IPS-15b (cell line): ENCODE measurements at regions not wholly inside any gene's neighbourhood (a gene's known extent, or its start where the extent isn't known, plus 50 kb on each side); places are given as distances from the start of the nearest gene placed in this dataset.
"Not testable (repeated sequence)": the region's sequence is repeated elsewhere in the genome, so short reads cannot be mapped to it uniquely, and the experiment has no call there.

Experiments
- H3K27me3 ChIP-seq: one replicate; pipeline ENCODE4 v1.6.1; 2013; ENCODE audit warnings: low read length; ENCODE audit not compliant: control insufficient read depth, insufficient read depth
- H3K36me3 ChIP-seq: one replicate; pipeline ENCODE4 v1.6.1; 2013; ENCODE audit warnings: low read length; ENCODE audit not compliant: control insufficient read depth, insufficient read depth
- H3K4me1 ChIP-seq: one replicate; pipeline ENCODE4 v1.6.1; 2013; ENCODE audit warnings: mild to moderate bottlenecking, low read length; ENCODE audit not compliant: control insufficient read depth, insufficient read depth
- H3K4me3 ChIP-seq: one replicate; pipeline ENCODE4 v1.5.1; 2013; ENCODE audit warnings: low read depth, low read length
- H3K9ac ChIP-seq: one replicate; pipeline ENCODE4 v1.6.1; 2013; ENCODE audit warnings: low read depth, mild to moderate bottlenecking, low read length
- H3K9me3 ChIP-seq: one replicate; pipeline ENCODE4 v1.6.1; 2013; ENCODE audit warnings: mild to moderate bottlenecking, low read length; ENCODE audit not compliant: control insufficient read depth, insufficient read depth

DNA sequence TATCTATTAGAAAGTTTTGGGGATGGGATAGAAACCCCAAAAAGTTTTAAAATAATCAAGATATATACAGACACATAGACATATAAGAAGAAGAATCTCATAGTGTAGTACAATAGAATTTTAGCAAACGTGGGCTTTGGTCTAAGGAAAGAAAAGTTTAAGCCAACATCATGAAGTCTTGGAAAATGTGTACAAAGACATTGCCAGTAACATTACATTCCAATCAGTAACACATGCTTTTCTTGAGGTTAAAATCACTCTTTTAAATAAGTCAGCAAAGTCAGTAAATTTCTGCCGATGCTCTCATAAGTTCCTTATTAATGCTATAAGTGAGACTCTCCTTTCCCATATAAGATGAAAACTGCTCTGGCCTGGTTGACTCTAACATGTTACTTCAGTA is 201.1 kb upstream of the LRIG3 start:
- no peaks in the 10 kb centered on the region for H3K36me3 ChIP-seq
- no peaks in the 10 kb centered on the region for H3K9me3 ChIP-seq
- H3K9ac ChIP-seq, result no peak overlapping the region
- no peaks in the 10 kb centered on the region for H3K4me1 ChIP-seq
- H3K4me3 ChIP-seq, result no peak overlapping the region
- H3K27me3 ChIP-seq, result no peaks in the 10 kb centered on the region

DNA sequence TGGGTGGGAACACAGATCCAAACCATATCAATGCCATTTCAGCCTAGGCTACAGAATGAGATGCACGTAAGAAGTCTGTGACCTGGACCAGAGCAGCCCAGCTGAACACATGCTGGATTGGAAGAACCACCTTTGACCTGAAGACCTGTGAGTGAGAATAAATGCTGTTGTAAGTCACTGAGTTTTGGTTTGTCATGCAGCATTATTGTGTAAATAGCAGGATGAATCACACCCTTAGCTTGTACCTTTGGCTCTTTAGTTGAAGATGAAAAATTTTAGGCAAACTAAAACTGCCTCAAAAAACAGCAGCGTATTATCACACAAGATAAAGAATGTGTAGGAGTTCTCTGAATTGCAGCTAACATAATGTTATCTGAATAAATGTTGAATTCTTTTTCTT is 199.4 kb upstream of the LRIG3 start:
- H3K36me3 ChIP-seq, result no peaks in the 10 kb centered on the region
- no peaks in the 10 kb centered on the region for H3K9me3 ChIP-seq
- no peak overlapping the region for H3K9ac ChIP-seq
- no peaks in the 10 kb centered on the region for H3K4me1 ChIP-seq
- no peak overlapping the region for H3K4me3 ChIP-seq
- no peaks in the 10 kb centered on the region for H3K27me3 ChIP-seq

DNA sequence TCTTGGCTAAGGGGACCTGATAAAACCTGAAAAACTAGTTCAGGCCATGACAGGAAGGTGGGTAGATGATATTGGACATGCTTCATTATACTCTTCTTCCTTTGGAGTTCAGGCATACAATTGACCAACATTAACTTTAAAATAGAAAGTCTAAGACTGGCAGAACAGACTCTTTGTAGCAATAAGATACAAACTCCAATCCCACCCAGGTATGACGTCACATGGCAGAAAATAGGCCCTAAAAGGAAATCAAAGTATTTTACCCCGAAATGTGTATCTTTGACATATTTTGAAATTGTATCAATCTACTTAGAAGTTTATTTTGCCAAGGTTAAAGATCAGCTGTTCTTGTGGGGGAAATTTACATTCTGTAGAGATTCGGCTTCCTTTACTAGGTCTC is 198.1 kb upstream of the LRIG3 start:
- Histone ChIP-seq H3K4me3 (no peak overlapping the region), H3K9me3 (no peaks in the 10 kb centered on the region), H3K27me3 (no peaks in the 10 kb centered on the region), H3K4me1 (peaks cover 2% of the 10 kb centered on the region), H3K36me3 (no peaks in the 10 kb centered on the region), H3K9ac (no peak overlapping the region)

DNA sequence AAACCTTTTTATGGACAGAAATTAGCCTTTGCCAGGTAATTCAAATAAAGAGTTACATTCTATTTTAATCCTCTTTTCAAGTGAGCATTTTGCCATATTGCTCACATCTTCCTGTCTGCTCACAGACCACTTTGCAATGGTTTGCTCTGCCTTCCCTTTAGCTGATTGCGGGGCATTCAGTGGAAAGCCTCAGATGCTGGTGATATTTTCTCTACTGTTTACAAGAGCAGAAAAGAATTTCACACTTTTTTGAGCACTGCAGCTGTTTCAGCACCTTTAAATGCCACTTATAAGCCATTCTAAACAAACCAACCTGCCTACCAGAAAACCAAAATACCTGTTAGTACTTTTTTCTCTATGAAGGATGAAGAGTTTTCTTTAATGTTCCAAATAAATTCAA is 195.7 kb upstream of the LRIG3 start:
- peaks cover 2% of the 10 kb centered on the region for H3K4me1 ChIP-seq
- H3K9ac ChIP-seq, result no peak overlapping the region
- no peaks in the 10 kb centered on the region for H3K9me3 ChIP-seq
- no peak overlapping the region for H3K4me3 ChIP-seq
- no peaks in the 10 kb centered on the region for H3K27me3 ChIP-seq
- no peaks in the 10 kb centered on the region for H3K36me3 ChIP-seq

DNA sequence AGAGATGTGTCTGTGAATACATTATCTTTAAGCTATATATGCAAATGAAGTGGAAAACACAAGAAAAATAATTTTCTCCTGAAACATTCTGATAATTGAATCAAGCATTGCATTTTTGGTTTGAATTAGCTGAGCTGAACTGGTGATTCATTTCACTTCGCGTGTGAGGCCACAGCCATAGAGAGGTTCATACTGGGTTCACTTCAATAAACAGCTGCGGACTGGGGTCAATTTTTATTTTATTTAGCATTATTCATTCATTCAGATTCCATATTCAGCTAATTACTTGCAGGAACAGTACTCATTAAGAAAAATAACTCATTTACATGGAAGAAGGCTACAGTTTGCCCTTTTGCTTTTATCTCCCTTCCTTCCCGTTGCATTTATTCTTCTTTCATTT is 195.2 kb upstream of the LRIG3 start:
- H3K4me3 ChIP-seq, result no peak overlapping the region

DNA sequence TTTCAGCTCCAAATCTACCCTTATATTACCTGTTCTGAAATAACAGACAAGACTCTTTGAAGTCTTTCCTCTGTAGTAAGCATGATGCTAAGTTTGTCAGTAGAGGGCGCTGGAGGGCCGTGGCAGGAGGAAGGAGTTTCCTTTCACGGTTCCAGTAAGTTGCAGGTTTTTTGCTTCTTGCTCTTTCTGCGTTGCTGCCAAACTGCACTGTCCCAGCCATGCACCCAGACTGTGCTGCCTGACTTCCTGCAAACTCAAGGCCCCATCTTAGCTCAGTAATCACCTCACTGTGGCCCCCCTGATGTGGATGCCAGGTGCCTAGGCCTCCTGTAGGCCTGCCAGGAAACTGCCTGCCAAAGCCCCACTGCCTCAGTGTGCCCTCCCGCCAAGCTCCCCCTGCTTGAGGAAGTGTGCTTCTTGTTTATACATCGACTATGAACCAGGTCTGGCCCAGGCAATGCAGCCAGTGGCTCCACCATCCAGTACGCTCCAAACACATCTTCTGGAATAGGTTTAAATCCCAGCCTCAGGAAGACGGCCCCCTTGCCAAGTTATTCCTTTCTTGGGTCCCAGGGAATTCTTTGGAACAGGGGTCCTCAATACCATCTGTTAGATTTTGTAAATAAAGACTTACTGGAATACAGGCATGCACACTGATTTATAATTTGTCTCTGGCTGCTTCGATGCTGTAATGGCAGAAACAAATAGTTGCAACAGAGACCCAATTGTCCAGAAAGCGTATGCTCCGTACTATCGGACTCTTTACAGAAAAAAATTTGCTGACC is 193.7 kb upstream of the LRIG3 start:
- no peaks in the 10 kb centered on the region for H3K27me3 ChIP-seq
- H3K4me1 ChIP-seq, result peaks cover 2% of the 10 kb centered on the region
- no peaks in the 10 kb centered on the region for H3K9me3 ChIP-seq
- no peaks in the 10 kb centered on the region for H3K36me3 ChIP-seq
- no peak overlapping the region for H3K9ac ChIP-seq
- no peak overlapping the region for H3K4me3 ChIP-seq

More for the DNA sequence above, 195.2 kb upstream of the LRIG3 start:
- H3K27me3 ChIP-seq, result no peaks in the 10 kb centered on the region
- no peaks in the 10 kb centered on the region for H3K9me3 ChIP-seq
- no peak overlapping the region for H3K9ac ChIP-seq
- H3K36me3 ChIP-seq, result no peaks in the 10 kb centered on the region
- H3K4me1 ChIP-seq, result peaks cover 2% of the 10 kb centered on the region

DNA sequence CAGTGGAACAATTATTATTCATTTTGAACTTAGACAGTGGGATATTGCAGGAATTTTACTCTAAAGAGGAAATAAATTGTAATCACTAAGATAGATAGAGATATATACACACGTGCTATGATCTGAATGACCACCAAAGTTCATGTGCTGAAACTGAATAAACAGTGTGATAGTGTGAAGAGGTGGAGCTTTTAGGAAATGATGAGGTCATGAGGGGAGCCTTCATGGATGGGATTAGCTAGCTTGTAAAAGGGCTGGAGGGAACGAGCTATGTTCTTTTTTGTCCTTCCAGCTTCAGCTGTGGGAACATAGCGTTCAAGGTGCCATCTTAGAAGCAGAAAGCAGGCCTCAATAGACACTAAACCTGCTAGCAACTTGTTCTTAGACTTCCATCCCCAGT is 191.5 kb upstream of the LRIG3 start:
- Histone ChIP-seq H3K9me3 (no peaks in the 10 kb centered on the region), H3K27me3 (no peaks in the 10 kb centered on the region), H3K36me3 (no peaks in the 10 kb centered on the region), H3K4me1 (peaks cover 2% of the 10 kb centered on the region), H3K9ac (no peak overlapping the region), H3K4me3 (no peak overlapping the region)

DNA sequence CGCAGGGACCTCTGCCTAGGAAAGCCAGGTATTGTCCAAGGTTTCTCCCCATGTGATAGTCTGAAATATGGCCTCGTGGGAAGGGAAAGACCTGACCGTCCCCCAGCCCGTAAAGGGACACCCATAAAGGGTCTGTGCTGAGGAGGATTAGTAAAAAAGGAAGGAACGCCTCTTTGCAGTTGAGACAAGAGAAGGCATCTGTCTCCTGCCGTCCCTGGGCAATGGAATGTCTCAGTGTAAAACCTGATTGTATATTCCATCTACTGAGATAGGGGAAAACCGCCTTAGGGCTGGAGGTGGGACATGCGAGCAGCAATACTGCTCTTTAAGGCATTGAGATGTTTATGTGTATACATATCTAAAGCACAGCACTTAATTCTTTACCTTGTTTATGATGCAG is 188.2 kb upstream of the LRIG3 start:
- H3K4me1 ChIP-seq, H3K4me3 ChIP-seq, H3K27me3 ChIP-seq, H3K9ac ChIP-seq, H3K36me3 ChIP-seq, H3K9me3 ChIP-seq: not testable (repeated sequence)

DNA sequence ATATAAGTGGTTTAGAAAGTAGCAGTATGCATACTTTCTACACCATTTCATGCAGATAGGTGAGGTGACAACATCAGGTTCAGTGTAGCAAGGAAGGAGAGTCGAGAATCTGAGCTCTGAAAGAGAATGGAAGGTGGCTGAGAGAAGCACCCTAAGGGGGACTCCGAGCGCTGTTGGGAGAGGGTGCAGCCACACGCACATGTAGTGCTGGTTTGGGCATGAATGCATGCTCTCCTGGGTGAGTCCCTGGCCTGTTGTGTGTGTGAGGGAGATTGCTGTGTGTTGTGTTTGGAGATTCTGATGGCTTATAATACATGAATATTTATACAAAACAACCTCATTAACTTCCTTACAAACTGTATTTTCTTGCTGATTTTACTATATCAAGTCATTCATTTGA is 180.3 kb upstream of the LRIG3 start:
- H3K9ac ChIP-seq, result no peak overlapping the region
- no peaks in the 10 kb centered on the region for H3K36me3 ChIP-seq
- no peak overlapping the region for H3K4me3 ChIP-seq
- H3K4me1 ChIP-seq, result peaks cover 7% of the 10 kb centered on the region
- no peaks in the 10 kb centered on the region for H3K9me3 ChIP-seq
- no peaks in the 10 kb centered on the region for H3K27me3 ChIP-seq

DNA sequence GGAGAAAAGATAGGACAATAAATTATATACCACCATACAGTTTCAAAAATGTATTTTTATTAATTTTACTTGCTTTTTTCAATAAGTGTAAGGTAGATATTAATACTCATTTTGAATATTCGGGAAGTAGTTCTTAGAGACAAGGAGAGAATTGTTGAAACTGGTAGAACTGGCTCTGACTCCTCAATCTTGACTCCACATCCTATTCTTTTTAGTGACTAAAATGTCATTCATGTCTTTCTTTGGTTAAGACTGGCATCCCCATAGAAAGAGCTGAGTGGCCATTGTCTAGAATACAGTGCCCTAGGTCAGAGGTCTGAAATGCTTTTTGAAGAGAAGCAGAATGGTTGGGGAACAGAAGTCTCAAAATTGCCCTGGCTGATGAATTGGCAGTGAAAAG is 177.6 kb upstream of the LRIG3 start:
- H3K4me3 ChIP-seq, result no peak overlapping the region
- H3K9ac ChIP-seq, result no peak overlapping the region
- no peaks in the 10 kb centered on the region for H3K9me3 ChIP-seq

DNA sequence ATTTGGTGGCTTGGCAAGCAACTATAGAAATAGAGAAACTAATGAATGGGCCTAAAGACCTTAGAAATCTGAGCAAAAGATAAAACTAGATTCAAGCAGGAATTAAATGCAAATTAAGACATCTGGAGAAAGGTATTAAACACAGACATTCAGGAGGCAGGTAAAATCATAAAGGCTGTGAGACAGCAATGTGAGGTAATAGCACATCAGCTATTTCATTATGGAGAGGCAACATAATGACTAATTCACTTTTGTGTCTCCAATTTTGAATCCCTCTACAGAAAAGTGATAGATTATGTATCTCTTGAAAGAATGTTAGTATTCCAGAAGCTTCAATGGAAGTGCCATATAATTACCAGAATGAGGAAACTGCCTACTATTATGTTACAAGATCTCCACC is 175.9 kb upstream of the LRIG3 start:
- Histone ChIP-seq H3K9me3 (no peaks in the 10 kb centered on the region), H3K36me3 (no peaks in the 10 kb centered on the region), H3K4me3 (no peak overlapping the region), H3K4me1 (peaks cover 5% of the 10 kb centered on the region), H3K9ac (no peak overlapping the region), H3K27me3 (no peaks in the 10 kb centered on the region)

More for the DNA sequence above, 177.6 kb upstream of the LRIG3 start:
- no peaks in the 10 kb centered on the region for H3K27me3 ChIP-seq
- H3K36me3 ChIP-seq, result no peaks in the 10 kb centered on the region
- peaks cover 7% of the 10 kb centered on the region for H3K4me1 ChIP-seq

DNA sequence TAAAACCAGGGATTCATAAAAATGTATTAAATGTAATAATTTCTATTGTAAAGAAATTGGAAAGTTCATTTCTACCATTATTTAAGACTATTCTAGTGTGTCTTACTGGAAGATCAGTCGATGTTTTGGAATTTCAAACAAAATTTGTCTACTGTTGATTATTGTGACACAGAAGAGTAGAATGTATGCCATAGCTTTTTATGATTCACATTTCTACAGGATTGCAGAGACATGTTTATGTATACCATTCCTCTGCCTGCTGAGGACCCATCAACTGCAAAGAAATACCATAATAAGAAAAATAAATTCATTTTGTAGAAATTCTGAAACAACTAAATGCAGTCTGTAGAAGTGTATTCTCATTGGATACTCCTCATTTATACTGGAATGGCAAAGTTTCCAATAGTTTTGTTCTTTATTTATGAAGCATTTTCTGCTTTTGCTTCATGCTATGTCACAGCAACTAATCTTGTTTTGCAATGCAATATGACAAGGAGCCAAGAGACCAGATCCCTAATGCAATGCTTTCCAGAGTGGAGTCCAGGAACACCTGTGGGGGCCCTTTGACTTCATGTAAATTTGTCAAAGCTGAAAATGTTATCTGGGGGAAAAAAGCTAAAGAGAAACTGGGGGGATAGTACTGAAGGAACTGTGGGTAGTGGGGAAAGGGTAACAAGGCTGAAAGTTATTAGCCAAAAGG is 172.9 kb upstream of the LRIG3 start:
- Histone ChIP-seq H3K4me1 (peaks cover 7% of the 10 kb centered on the region), H3K9me3 (no peaks in the 10 kb centered on the region), H3K27me3 (no peaks in the 10 kb centered on the region), H3K4me3 (no peak overlapping the region), H3K9ac (no peak overlapping the region), H3K36me3 (no peaks in the 10 kb centered on the region)
